Thoracic aorta (tissue), 2 donors: ENCODE measurements at regions not wholly inside any gene's neighbourhood (a gene's known extent, or its start where the extent isn't known, plus 50 kb on each side); places are given as distances from the start of the nearest gene placed in this dataset.

Source experiments
- ATAC-seq: fragments of 150-250 bp; one replicate; pipeline ENCODE4 v1.8.0; 2017; ENCODE audit warnings: low read depth; ENCODE audit not compliant: insufficient number of reproducible peaks, low FRiP score
- DNase-seq: peaks from one replicate; pipeline ENCODE4 v3.0.0-alpha.2; 2020; ENCODE audit warnings: low spot score
- H3K27ac ChIP-seq, 2 donors: fragments of 200-600 bp; sonication (generic); 1 replicate in 1 of 2; 2 replicates in 1 of 2; pipeline ENCODE4 v1.5.1; 2016; ENCODE audit warnings: mild to moderate bottlenecking in 2 of 2, moderate library complexity in 2 of 2
- H3K27me3 ChIP-seq: fragments of 200-600 bp; sonication (generic); replicated peaks from 2 replicates; pipeline ENCODE4 v1.6.0; 2016; ENCODE audit warnings: mild to moderate bottlenecking; ENCODE audit not compliant: insufficient read depth
- H3K36me3 ChIP-seq: fragments of 200-600 bp; sonication (generic); one replicate; pipeline ENCODE4 v1.5.1; 2016
- H3K4me1 ChIP-seq, 2 donors: fragments of 200-600 bp; sonication (generic); 1 replicate in 1 of 2; 2 replicates in 1 of 2; pipeline versions ENCODE4 v1.5.1 to v1.6.0; 2016; ENCODE audit warnings: low read depth in 2 of 2, mild to moderate bottlenecking in 1 of 2; ENCODE audit not compliant: control insufficient read depth in 1 of 2
- H3K4me3 ChIP-seq: fragments of 200-600 bp; sonication (generic); 2 replicates; pipeline ENCODE4 v1.5.1; 2016; ENCODE audit warnings: mild to moderate bottlenecking
- H3K9me3 ChIP-seq: fragments of 200-600 bp; sonication (generic); 2 replicates; pipeline ENCODE4 v1.5.1; 2016
- CTCF ChIP-seq: fragments of 200-600 bp; sonication (generic); IDR thresholded peaks from one replicate; pipeline ENCODE4 v1.5.1; 2019; ENCODE audit warnings: antibody characterized with exemption

- no peak overlapping the region for H3K4me3 ChIP-seq
- no peak for TF ChIP-seq CTCF
- H3K36me3 ChIP-seq = no peaks in the 10 kb centered on the region
- ATAC-seq (no peak), DNase-seq (no peak)
- no peaks in the 10 kb centered on the region for H3K9me3 ChIP-seq
- no peak overlapping the region for H3K27ac ChIP-seq
- H3K4me1 ChIP-seq = no peaks in the 10 kb centered on the region
- H3K27me3 ChIP-seq = no peaks in the 10 kb centered on the region
These were observed 50.8 kb upstream of the TGM3 start for GRCh38 chr20:2244993-2245392.

GRCh38 chr20:2245637-2246036 is 50.2 kb upstream of the TGM3 start:
- no peak for TF ChIP-seq CTCF
- H3K36me3 ChIP-seq = no peaks in the 10 kb centered on the region
- no peaks in the 10 kb centered on the region for H3K9me3 ChIP-seq
- no peaks in the 10 kb centered on the region for H3K4me1 ChIP-seq
- no peak overlapping the region for H3K4me3 ChIP-seq
- H3K27ac ChIP-seq = no peak overlapping the region
- no peak for ATAC-seq
- no peaks in the 10 kb centered on the region for H3K27me3 ChIP-seq
- DNase-seq = no peak
